Erythroblast (primary cell): ENCODE measurements at regions not wholly inside any gene's neighbourhood (a gene's known extent, or its start where the extent isn't known, plus 50 kb on each side); places are given as distances from the start of the nearest gene placed in this dataset.

Experiments used
- DNase-seq, 2 experiments: peaks; one replicate each; lab custom pipeline; 2025; lab: John Stamatoyannopoulos, UW
- GATA1 ChIP-seq: IDR thresholded peaks from 2 replicates; pipeline ENCODE4 v1.6.1; 2011; ENCODE audit warnings: low read depth, mild to moderate bottlenecking, control low read depth, low read length, moderate library complexity
- POLR2A ChIP-seq: IDR thresholded peaks from 2 replicates; pipeline ENCODE4 v1.6.1; 2011; ENCODE audit warnings: mild to moderate bottlenecking, low read length

DNA sequence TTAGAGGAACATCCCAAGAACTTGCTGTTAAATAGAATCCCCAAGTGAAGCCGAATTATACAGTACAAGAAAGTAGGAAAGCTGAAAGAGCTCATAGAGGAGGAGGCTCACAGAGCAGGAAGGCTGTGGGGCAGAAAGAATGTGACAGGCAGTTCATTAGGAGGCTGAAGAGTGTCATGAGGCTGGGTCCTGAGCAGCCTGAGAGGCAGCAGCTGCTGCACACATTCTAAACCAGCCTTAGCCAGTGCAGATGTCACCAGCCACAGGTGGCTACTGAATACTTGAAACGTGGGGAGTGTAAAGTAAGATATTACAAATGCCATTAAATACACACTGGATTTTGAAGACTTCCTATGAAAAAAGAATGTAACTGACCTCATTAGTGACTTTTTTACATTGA is 490.2 kb upstream of the KLHL29 start:
- TF ChIP-seq GATA1 (no peak), POLR2A (no peak)

DNA sequence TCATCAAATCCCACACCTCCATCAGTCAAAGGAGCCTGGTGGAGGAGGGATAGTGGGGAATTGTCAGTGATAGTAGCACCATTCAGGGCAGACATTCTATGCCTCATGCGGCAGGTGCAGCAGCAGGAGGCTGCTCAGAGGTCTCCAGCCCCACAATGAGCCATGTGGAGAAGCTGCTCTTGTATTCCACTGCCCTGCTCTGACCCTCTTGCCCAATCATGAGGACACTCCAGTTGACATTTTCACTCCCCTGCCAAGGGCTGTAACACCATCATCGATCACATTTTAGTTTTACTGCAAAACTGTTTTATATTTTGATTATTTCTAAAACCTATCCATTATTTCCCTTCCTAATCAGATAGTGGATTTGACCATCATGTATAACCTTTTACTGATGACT is 487.6 kb upstream of the KLHL29 start:
- DNase-seq = no peak
- TF ChIP-seq GATA1 = no peak
- TF ChIP-seq POLR2A = no peak

More for the DNA sequence above, 490.2 kb upstream of the KLHL29 start:
- DNase-seq = no peak

- no peak for DNase-seq
- TF ChIP-seq POLR2A = no peak
- TF ChIP-seq GATA1 = no peak
These were observed 484.3 kb upstream of the KLHL29 start for GRCh38 chr2:22900674-22901073.

DNA sequence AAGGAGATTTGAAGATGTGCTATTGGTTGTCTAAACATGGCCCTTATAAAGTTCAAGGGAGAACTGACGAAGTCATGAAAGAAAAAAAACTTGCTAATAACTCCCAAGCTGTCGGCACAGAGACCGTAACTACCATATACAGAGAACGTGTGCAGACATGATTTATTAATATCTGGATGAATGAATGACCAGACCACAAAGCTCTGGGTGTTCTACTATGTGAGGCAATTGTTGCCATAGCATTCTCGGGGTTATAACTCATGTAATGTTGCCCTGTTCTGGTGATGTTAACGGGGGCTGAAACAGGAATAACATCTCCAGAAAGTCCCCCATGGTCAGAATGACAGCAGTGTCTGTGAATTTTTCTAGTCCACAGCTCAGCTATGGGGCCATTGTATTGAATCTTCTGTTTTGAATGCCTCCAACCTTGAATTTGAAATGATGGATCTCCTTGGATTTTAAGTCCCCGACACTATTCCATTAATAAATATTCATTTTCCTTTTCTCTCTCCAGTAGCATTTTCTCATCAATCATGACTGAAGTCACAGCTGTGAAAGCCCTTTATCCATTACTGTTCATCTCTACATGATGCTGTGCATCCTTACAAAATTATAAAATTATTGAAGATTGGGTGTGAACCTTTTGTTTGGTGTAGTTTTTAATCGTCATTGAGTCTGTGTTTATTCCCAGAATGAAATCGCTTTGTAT is 483.4 kb upstream of the KLHL29 start:
- TF ChIP-seq POLR2A = no peak
- no peak for TF ChIP-seq GATA1
- DNase-seq = no peak

GRCh38 chr2:22902180-22902550 is 482.8 kb upstream of the KLHL29 start:
- no peak for DNase-seq
- TF ChIP-seq GATA1 = no peak
- TF ChIP-seq POLR2A = no peak

DNA sequence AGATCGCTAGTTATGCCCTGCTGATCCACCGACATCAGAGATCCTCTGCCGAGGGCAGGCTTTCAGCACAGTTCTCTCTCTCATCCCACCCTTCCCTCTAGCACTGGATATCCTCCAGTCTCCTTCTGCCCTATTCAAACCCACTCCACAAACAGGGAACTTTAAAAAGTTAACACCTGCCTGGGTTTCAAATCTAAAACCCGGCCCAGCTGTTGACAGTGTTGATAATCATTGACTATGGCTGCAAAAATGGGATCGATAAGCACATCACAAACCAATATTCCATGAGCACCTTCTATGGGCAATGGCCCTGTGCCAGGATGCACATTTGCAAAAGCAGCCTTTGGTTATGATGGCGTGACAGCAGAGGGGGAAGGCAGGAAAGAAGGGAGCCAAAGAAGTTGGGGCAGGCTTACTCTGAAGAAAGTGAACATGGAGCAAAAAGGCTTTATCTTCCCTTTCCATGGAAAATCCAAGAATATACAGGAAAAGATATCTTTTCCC is 482.3 kb upstream of the KLHL29 start:
- DNase-seq = no peak
- TF ChIP-seq POLR2A (no peak), GATA1 (no peak)

DNA sequence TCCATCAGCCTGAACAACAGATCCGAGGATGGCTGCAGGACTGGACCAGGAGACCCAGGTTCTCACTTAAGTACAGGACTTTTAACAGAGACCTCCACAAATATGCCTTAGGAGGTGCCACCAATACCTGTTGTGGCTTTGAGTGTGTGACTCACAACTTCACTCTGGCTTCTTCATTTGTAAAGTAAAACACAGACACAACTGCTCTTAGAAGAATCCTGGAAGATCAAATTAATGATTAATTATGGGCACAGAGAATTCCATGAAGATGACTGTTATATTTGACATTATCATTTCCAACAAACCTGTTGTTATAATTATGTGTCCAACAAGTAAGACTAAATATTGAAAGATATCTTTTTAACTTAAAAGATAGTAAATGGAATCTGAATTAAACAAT is 481.4 kb upstream of the KLHL29 start:
- TF ChIP-seq GATA1 (no peak), POLR2A (no peak)
- no peak for DNase-seq

DNA sequence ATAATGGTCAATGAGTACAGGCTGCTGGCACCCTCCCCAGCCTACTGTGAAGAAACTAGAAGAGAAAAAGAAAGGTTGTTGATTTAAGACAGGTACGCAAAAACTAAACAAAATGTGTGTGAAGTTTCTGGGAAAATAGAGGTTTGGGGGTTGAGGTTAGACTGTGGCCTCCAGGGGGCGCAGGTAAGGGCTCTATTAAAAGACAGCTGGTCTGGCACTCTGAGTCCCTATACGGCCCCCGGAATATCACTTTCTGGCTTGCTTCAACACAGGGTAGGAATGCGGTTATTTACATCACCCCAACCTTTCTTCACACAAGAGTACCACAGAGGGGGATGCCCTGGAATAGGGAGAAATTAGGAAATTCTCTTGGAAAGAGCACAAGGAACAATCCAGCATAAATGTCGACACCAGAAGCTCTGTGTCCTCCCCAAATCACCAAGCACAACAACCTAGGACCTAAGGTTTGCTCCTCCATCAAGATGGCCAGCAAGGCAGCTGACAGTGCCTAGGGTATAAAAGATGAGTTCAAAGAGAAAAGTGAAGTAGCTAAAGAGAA is 480.8 kb upstream of the KLHL29 start:
- peak; percentile 7 to 45 for DNase-seq
- no peak for TF ChIP-seq GATA1
- TF ChIP-seq POLR2A = no peak

DNA sequence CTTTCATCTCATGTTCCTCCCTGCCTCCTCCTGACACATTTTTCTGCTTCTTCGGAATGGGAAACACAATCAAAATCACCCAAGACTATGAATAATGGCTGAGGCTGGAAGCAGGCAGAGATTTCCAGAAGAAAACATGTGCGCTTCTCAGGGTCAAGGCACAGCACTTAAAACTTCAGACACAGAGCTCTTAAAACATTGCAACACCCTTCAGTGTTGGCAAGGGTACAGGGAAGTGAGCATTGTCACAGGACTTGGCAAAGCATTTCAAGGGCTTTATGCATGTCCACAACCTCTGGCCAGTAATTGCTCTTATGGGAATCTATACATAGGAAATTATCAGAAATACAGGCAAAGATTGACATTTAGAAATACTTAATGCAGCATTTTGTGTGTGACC is 477.6 kb upstream of the KLHL29 start:
- TF ChIP-seq POLR2A = no peak
- no peak for TF ChIP-seq GATA1
- no peak for DNase-seq

DNA sequence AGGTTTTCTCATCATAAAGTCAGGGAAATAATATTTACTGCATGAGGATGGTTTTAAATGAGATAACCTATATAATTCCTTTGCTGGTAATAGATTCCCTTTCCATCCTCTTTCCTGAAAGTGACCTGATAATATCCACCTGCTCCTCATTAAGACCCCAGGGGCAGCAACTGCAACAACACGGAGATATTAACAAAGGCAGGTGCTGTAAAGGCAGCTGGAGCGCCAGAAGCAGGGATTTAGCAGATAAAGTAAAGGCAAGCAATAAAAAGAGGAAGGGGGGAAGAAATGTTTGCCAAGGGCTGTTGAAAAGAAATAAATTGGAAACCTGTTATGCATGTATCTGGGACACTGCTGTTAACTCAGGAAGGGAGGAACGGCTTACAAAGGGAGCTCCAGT is 472.6 kb upstream of the KLHL29 start:
- TF ChIP-seq GATA1 (no peak), POLR2A (no peak)
- no peak for DNase-seq

DNA sequence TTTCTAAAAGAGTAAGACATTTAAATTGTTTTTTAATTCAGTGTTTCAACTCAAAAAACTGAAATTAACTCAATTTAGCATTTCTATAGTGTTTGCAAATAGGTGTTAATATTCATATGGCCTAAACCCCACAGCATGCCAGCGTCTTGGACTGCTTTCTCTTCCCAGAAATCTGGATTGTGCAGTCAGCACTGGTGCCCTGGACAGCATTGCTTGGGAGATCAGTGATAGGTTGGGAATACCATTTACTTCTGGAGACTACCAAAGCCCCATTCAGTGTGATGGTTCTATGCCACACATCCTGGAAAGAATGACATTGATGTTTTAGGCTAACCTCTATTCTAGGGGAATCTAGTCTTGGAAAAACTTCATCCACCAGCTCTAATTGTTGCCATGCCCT is 455.0 kb upstream of the KLHL29 start:
- TF ChIP-seq GATA1 (no peak), POLR2A (no peak)
- DNase-seq = no peak

GRCh38 chr2:22930781-22931180 is 454.2 kb upstream of the KLHL29 start:
- TF ChIP-seq POLR2A = no peak

DNA sequence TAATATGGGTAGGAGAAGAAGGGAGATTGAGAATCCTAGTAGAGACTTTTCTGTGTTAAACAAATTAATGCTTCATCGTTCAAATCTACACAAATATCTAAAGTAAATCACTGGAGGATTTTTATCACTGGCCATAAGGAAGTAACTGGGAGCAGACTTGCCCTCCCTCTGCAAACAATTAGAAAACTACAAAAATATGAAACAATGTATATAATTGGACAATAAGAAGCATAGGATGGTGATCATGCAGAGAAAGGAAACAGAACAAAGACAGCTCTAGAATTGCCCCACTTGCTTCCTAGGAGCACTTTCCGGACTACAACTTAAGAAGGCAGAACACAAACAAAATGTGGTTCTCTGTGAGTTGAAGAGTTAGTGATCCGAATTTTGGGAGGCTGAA is 452.7 kb upstream of the KLHL29 start:
- DNase-seq = no peak
- TF ChIP-seq GATA1 = no peak
- TF ChIP-seq POLR2A = no peak

More at GRCh38 chr2:22930781-22931180, 454.2 kb upstream of the KLHL29 start:
- DNase-seq = no peak

GRCh38 chr2:22934747-22935146 is 450.2 kb upstream of the KLHL29 start:
- no peak for TF ChIP-seq POLR2A
- TF ChIP-seq GATA1 = no peak
- no peak for DNase-seq

GRCh38 chr2:22942441-22942840 is 442.5 kb upstream of the KLHL29 start:
- no peak for DNase-seq
- TF ChIP-seq GATA1 = no peak
- TF ChIP-seq POLR2A = no peak

- TF ChIP-seq POLR2A = no peak
- no peak for TF ChIP-seq GATA1
- DNase-seq = no peak
These were observed 440.8 kb upstream of the KLHL29 start for GRCh38 chr2:22944143-22944542.
